Stimulated activated CD8-positive, alpha-beta memory T cell treated with anti-CD3 and anti-CD28 coated beads, Interleukin-2, amount 100 ng/mL, for 48 hours (primary cell): ENCODE measurements at regions not wholly inside any gene's neighbourhood (a gene's known extent, or its start where the extent isn't known, plus 50 kb on each side); places are given as distances from the start of the nearest gene placed in this dataset.

ENCODE experiments used
- DNase-seq, 2 donors: peaks; one replicate each; pipeline ENCODE4 v3.0.0-alpha.2; 2020; ENCODE audit warnings: low read depth in 2 of 2

- no peak for DNase-seq
These were observed 293.7 kb upstream of the SULF2 start for GRCh38 chr20:48079028-48079427.

- DNase-seq: no peak
These were observed 291.5 kb upstream of the SULF2 start for GRCh38 chr20:48076747-48077146.

- no peak for DNase-seq
These were observed 291.0 kb upstream of the SULF2 start for GRCh38 chr20:48076247-48076646.

GRCh38 chr20:48075591-48076174 is 290.4 kb upstream of the SULF2 start:
- no peak for DNase-seq

- no peak for DNase-seq
These were observed 285.8 kb upstream of the SULF2 start for GRCh38 chr20:48070991-48071652.

- DNase-seq: no peak
These were observed 284.3 kb upstream of the SULF2 start for GRCh38 chr20:48069596-48069995.

GRCh38 chr20:48066851-48067250 is 281.6 kb upstream of the SULF2 start:
- DNase-seq: no peak

- DNase-seq: no peak
These were observed 281.0 kb upstream of the SULF2 start for GRCh38 chr20:48066246-48066645.

GRCh38 chr20:48065833-48066232 is 280.6 kb upstream of the SULF2 start:
- DNase-seq: no peak

GRCh38 chr20:48064929-48065328 is 279.6 kb upstream of the SULF2 start:
- no peak for DNase-seq

GRCh38 chr20:48060841-48061720 is 275.8 kb upstream of the SULF2 start:
- DNase-seq: no peak

- no peak for DNase-seq
These were observed 273.6 kb upstream of the SULF2 start for GRCh38 chr20:48058611-48059559.

- DNase-seq: no peak
These were observed 272.5 kb upstream of the SULF2 start for GRCh38 chr20:48057739-48058138.

GRCh38 chr20:48057251-48057650 is 272.0 kb upstream of the SULF2 start:
- no peak for DNase-seq

GRCh38 chr20:48056218-48056617 is 270.9 kb upstream of the SULF2 start:
- DNase-seq: no peak

GRCh38 chr20:48054051-48054450 is 268.8 kb upstream of the SULF2 start:
- DNase-seq: no peak

- no peak for DNase-seq
These were observed 267.2 kb upstream of the SULF2 start for GRCh38 chr20:48052475-48052835.

- DNase-seq: no peak
These were observed 266.7 kb upstream of the SULF2 start for GRCh38 chr20:48051794-48052474.

- DNase-seq: no peak
These were observed 264.4 kb upstream of the SULF2 start for GRCh38 chr20:48049641-48050040.

- DNase-seq: no peak
These were observed 263.9 kb upstream of the SULF2 start for GRCh38 chr20:48049171-48049570.

GRCh38 chr20:48047447-48047846 is 262.2 kb upstream of the SULF2 start:
- DNase-seq: no peak
